ENCODE measurements at regions not wholly inside any gene's neighbourhood (a gene's known extent, or its start where the extent isn't known, plus 50 kb on each side); places are given as distances from the start of the nearest gene placed in this dataset.
"Not testable (repeated sequence)": the region's sequence is repeated elsewhere in the genome, so short reads cannot be mapped to it uniquely, and the experiment has no call there.

DNA sequence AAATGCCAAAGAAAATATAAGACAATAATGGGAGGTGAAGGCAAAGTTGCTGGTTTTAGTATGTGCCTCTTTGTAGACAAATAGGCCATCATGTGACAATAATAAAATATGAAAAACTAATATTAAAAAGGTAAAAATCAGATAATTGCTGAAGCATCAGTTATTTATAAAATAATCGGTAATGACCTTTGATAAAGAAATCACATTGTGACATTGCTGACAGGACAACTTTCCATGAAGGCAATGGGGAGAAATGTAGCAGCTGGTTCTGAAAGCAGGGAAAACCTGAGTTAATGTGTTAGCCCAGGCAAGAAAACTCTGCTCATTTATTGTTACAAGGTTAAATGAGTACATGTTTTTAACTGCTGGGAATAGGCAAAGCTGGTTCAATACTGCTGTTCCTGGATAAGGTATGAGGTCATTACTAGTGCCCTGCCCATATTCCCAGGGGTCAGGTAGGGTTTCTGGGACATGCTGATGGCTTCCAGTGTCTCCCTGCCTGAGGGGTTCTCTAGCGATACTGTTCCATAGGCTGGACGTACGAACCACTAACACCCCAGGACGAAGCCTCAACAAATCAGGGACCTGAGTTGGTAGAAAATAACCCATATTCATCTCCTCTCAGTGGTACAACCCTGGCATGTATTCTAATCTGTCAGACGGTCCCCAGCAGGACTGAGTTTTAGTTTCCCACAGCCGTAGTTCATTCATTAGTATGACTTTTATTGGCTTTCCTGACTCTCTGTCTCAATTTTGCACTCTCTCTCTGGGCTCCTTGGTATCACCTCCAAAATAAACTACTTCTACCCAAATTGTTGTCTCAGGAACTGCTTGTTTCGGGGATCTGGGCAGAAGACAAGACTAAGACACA is 355.9 kb downstream of the TXNL1 start:
- CTCF ChIA-PET: no interaction called here
- Histone ChIP-seq H3K4me1 (ENCODE audit: control insufficient read depth, insufficient read depth, low read length) (no peaks in the 10 kb centered on the region), H3K27me3 (ENCODE audit: control insufficient read depth, insufficient read depth, low read length) (no peaks in the 10 kb centered on the region), H3K36me3 (ENCODE audit: control insufficient read depth, insufficient read depth, low read length) (no peaks in the 10 kb centered on the region), H3K9me3 (ENCODE audit: control insufficient read depth, insufficient read depth, low read depth, low read length) (no peaks in the 10 kb centered on the region), H3K27ac (ENCODE audit: low read length) (no peak overlapping the region), H3K4me3 (ENCODE audit: low read depth in 2 of 2, low read length in 2 of 2) (no peak overlapping the region)
- TF ChIP-seq POLR2AphosphoS5 (IDR thresholded peaks at IDR 0.05; ENCODE audit: low read depth, low read length) (no peak), SIN3A (IDR thresholded peaks at IDR 0.05; ENCODE audit: borderline replicate concordance, insufficient read depth, low read depth, low read length) (no peak), TCF7L2 (IDR thresholded peaks at IDR 0.05; ENCODE audit: low read depth, low read length) (no peak)
- TF ChIP-seq, protein P1, sequence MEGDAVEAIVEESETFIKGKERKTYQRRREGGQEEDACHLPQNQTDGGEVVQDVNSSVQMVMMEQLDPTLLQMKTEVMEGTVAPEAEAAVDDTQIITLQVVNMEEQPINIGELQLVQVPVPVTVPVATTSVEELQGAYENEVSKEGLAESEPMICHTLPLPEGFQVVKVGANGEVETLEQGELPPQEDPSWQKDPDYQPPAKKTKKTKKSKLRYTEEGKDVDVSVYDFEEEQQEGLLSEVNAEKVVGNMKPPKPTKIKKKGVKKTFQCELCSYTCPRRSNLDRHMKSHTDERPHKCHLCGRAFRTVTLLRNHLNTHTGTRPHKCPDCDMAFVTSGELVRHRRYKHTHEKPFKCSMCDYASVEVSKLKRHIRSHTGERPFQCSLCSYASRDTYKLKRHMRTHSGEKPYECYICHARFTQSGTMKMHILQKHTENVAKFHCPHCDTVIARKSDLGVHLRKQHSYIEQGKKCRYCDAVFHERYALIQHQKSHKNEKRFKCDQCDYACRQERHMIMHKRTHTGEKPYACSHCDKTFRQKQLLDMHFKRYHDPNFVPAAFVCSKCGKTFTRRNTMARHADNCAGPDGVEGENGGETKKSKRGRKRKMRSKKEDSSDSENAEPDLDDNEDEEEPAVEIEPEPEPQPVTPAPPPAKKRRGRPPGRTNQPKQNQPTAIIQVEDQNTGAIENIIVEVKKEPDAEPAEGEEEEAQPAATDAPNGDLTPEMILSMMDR (IDR thresholded peaks at IDR 0.05): no peak
- TF ChIP-seq, protein P2, sequence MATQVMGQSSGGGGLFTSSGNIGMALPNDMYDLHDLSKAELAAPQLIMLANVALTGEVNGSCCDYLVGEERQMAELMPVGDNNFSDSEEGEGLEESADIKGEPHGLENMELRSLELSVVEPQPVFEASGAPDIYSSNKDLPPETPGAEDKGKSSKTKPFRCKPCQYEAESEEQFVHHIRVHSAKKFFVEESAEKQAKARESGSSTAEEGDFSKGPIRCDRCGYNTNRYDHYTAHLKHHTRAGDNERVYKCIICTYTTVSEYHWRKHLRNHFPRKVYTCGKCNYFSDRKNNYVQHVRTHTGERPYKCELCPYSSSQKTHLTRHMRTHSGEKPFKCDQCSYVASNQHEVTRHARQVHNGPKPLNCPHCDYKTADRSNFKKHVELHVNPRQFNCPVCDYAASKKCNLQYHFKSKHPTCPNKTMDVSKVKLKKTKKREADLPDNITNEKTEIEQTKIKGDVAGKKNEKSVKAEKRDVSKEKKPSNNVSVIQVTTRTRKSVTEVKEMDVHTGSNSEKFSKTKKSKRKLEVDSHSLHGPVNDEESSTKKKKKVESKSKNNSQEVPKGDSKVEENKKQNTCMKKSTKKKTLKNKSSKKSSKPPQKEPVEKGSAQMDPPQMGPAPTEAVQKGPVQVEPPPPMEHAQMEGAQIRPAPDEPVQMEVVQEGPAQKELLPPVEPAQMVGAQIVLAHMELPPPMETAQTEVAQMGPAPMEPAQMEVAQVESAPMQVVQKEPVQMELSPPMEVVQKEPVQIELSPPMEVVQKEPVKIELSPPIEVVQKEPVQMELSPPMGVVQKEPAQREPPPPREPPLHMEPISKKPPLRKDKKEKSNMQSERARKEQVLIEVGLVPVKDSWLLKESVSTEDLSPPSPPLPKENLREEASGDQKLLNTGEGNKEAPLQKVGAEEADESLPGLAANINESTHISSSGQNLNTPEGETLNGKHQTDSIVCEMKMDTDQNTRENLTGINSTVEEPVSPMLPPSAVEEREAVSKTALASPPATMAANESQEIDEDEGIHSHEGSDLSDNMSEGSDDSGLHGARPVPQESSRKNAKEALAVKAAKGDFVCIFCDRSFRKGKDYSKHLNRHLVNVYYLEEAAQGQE (IDR thresholded peaks at IDR 0.05; ENCODE audit: insufficient read depth in 1 of 2, low read depth in 2 of 2, low read length in 1 of 2): no peak
- intact Hi-C loops (cut with micrococcal nuclease; ENCODE audit: unreplicated experiment): no loop called here
- DNase-seq (ENCODE audit: low read depth, low spot score): no peak
- in situ Hi-C loops (cut with HindIII; ENCODE audit: low pct_unique_long_range_greater_than_20kb, low sequenced_read_pairs): no loop called here
- ATAC-seq: no peak
- POLR2A ChIA-PET: no interaction called here
- BruUV-seq (replicated peaks): no TSS peak

DNA sequence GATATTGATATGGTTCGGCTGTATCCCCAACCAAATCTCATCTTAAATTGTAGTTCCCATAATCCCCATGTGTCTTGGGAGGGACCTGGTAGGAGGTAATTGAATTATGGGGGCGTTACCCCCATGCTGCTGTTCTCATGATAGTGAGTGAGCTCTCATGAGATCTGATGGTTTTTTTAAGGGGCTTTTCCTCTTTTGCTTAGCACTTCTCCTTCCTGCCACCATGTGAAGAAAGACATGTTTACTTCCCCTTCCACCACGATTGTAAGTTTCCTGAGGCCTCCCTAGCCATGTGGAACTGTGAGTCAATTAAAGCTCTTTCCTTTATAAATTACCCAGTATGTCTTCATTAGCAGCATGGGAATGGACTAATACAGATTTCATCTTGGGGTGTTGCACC is 358.6 kb downstream of the TXNL1 start:
- H3K36me3 ChIP-seq (ENCODE audit: control insufficient read depth, insufficient read depth, low read length); CTCF ChIA-PET; intact Hi-C loops (cut with micrococcal nuclease; ENCODE audit: unreplicated experiment); POLR2A ChIA-PET; ATAC-seq; H3K4me3 ChIP-seq (ENCODE audit: low read depth in 2 of 2, low read length in 2 of 2); in situ Hi-C loops (cut with HindIII; ENCODE audit: low pct_unique_long_range_greater_than_20kb, low sequenced_read_pairs); BruUV-seq (replicated peaks); H3K27ac ChIP-seq (ENCODE audit: low read length); H3K4me1 ChIP-seq (ENCODE audit: control insufficient read depth, insufficient read depth, low read length); DNase-seq (ENCODE audit: low read depth, low spot score); H3K27me3 ChIP-seq (ENCODE audit: control insufficient read depth, insufficient read depth, low read length); H3K9me3 ChIP-seq (ENCODE audit: control insufficient read depth, insufficient read depth, low read depth, low read length): not testable (repeated sequence)

DNA sequence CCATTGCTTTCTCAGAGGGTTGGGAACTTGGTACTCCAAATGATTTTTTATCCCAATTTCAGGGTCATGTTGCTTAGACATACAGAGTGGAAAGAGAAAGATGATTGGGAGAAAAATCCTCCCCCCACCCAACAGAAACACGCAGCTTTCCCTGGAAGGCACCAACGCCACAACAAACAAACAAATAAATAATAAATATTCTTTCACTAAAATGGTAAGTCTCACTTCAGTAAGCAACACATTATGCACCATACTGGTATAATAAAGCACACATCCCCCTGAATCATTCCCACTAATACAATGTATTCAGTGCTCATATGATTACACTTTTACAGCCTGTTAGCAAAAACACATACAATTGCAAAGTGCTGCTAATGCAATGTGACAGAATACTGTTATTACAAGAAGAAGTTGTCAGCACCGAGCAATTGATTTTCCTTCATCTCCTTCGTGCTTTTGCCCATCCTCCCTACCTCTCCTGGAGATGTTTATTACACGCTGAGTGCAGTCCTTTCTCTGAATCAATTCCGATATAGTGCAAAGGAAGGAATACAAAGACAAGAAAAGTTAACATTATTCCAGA is 359.9 kb downstream of the TXNL1 start:
- in situ Hi-C loops (cut with HindIII; ENCODE audit: low pct_unique_long_range_greater_than_20kb, low sequenced_read_pairs): no loop called here
- POLR2A ChIA-PET: no interaction called here
- CTCF ChIA-PET: no interaction called here
- intact Hi-C loops (cut with micrococcal nuclease; ENCODE audit: unreplicated experiment): no loop called here
- no peaks in the 10 kb centered on the region for H3K27me3 ChIP-seq (ENCODE audit: control insufficient read depth, insufficient read depth, low read length)
- H3K4me1 ChIP-seq (ENCODE audit: control insufficient read depth, insufficient read depth, low read length): no peaks in the 10 kb centered on the region
- H3K9me3 ChIP-seq (ENCODE audit: control insufficient read depth, insufficient read depth, low read depth, low read length): no peaks in the 10 kb centered on the region
- no peak overlapping the region for H3K27ac ChIP-seq (ENCODE audit: low read length)
- TF ChIP-seq POLR2AphosphoS5 (IDR thresholded peaks at IDR 0.05; ENCODE audit: low read depth, low read length) (no peak), TCF7L2 (IDR thresholded peaks at IDR 0.05; ENCODE audit: low read depth, low read length) (no peak), SIN3A (IDR thresholded peaks at IDR 0.05; ENCODE audit: borderline replicate concordance, insufficient read depth, low read depth, low read length) (no peak)
- TF ChIP-seq, protein P1 (IDR thresholded peaks at IDR 0.05): no peak
- TF ChIP-seq, protein P2 (IDR thresholded peaks at IDR 0.05; ENCODE audit: insufficient read depth in 1 of 2, low read depth in 2 of 2, low read length in 1 of 2): no peak
- no peak for DNase-seq (ENCODE audit: low read depth, low spot score)
- BruUV-seq (replicated peaks): no TSS peak
- ATAC-seq: no peak
- H3K4me3 ChIP-seq (ENCODE audit: low read depth in 2 of 2, low read length in 2 of 2): no peak overlapping the region
- H3K36me3 ChIP-seq (ENCODE audit: control insufficient read depth, insufficient read depth, low read length): no peaks in the 10 kb centered on the region

All from Panc1 (cell line).